Ovary (tissue), 7 donors: ENCODE measurements at regions not wholly inside any gene's neighbourhood (a gene's known extent, or its start where the extent isn't known, plus 50 kb on each side); places are given as distances from the start of the nearest gene placed in this dataset.
A peak's percentile ranks its signal among the peaks of the same experiment; 100 is the strongest.

Experiments
- DNase-seq, 5 donors: peaks; one replicate each; pipeline ENCODE4 v3.0.0-alpha.2; 2019 to 2020
- H3K27ac ChIP-seq, 2 donors: fragments of 200-600 bp; one replicate each; pipeline versions ENCODE4 v1.5.1 to v1.8.0; 2019 to 2022
- H3K27me3 ChIP-seq: fragments of 200-600 bp; one replicate; pipeline ENCODE4 v1.8.0; 2022
- H3K36me3 ChIP-seq: fragments of 200-600 bp; sonication (generic); one replicate; pipeline ENCODE4 v1.5.1; 2019
- H3K4me1 ChIP-seq: one replicate; pipeline ENCODE4 v1.8.1; 2013; ENCODE audit warnings: mild to moderate bottlenecking, moderate library complexity; ENCODE audit not compliant: insufficient read depth
- H3K4me3 ChIP-seq: fragments of 200-600 bp; sonication (generic); one replicate; pipeline ENCODE4 v1.5.1; 2017
- H3K9me3 ChIP-seq, 2 donors: fragments of 200-600 bp in 1 of 2; sonication (generic) in 1 of 2; one replicate each; pipeline versions ENCODE4 v1.5.1 to v1.8.1; 2013 to 2019; ENCODE audit warnings: mild to moderate bottlenecking in 1 of 2, moderate library complexity in 1 of 2
- EP300 ChIP-seq: sonication (generic); formaldehyde crosslinking; IDR thresholded peaks from one replicate; pipeline ENCODE4 v1.6.1; 2017; ENCODE audit warnings: antibody characterized with exemption
- POLR2A ChIP-seq: fragments of 450-650 bp; IDR thresholded peaks from one replicate; pipeline ENCODE4 v1.6.1; 2017; ENCODE audit warnings: antibody characterized with exemption, mild to moderate bottlenecking, moderate library complexity
- WGBS, 3 donors: extraction: QIAGEN DNeasy Blood & Tissue Kit in 1 of 3; methylation state at CpG; one replicate each; pipeline versions ENCODE4 v1.1.5 to v1.1.7; 2013 to 2017; 5-methylcytosine and 5-hydroxymethylcytosine counted together
- intact Hi-C, 4 donors: fragments of 100-400 bp; cut with DNase I; formaldehyde crosslinking; loops; one replicate each; pipeline versions ENCODE4 v1.11.0 to v1.15.1; 2022 to 2023
- TF ChIP-seq, protein P1 (sequence below), 3 donors: fragments of 450-650 bp in 2 of 3; fragments of 200-600 bp in 1 of 3; IDR thresholded peaks; one replicate each; pipeline versions ENCODE4 v1.5.1 to v1.8.0; 2016 to 2022; ENCODE audit warnings: antibody characterized with exemption in 3 of 3, mild to moderate bottlenecking in 1 of 3
- donor health status: DM: no; HTN: no; CAD: no; lungs with moderate emphysema.
- donor health status: DM: no; HTN: no; CAD: no.
- donor health status: Bipolar disorder and iron deficiency.
- donor health status: DM: no; HTN: no; CAD: no.
- donor health status: DM: yes; HTN: yes; CAD: no.

DNA sequence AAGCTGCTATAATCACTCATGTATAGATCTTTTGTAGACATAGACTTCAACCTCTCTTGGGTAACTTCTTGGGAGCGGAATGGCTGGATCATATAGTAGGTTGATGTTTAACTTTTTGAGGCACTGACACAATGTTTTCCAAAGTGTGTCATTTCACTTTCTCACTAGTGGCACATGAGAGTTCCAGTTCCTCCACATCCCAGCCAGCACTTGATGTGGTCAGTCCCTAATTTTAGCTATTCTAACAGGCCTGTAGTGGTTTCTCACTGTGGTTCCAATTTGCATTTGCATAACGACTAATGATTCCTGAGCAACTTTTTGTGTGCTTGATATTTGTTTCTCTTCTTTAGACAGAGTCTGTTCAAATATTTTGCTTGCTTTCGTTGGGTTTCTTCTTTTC is 221.3 kb downstream of the DLL1 start:
- 87 to 90% (median 89%) methylated on average over 3 of the region's 3 CpGs for WGBS, 3 donors
- DNase-seq, result no peak
- Histone ChIP-seq H3K27me3 (no peaks in the 10 kb centered on the region), H3K9me3 (peaks cover 0 to 3% of the 10 kb centered on the region in 2 donors), H3K27ac (no peak overlapping the region), H3K4me1 (peaks cover 4% of the 10 kb centered on the region), H3K4me3 (no peak overlapping the region), H3K36me3 (no peaks in the 10 kb centered on the region)
- TF ChIP-seq, protein P1, sequence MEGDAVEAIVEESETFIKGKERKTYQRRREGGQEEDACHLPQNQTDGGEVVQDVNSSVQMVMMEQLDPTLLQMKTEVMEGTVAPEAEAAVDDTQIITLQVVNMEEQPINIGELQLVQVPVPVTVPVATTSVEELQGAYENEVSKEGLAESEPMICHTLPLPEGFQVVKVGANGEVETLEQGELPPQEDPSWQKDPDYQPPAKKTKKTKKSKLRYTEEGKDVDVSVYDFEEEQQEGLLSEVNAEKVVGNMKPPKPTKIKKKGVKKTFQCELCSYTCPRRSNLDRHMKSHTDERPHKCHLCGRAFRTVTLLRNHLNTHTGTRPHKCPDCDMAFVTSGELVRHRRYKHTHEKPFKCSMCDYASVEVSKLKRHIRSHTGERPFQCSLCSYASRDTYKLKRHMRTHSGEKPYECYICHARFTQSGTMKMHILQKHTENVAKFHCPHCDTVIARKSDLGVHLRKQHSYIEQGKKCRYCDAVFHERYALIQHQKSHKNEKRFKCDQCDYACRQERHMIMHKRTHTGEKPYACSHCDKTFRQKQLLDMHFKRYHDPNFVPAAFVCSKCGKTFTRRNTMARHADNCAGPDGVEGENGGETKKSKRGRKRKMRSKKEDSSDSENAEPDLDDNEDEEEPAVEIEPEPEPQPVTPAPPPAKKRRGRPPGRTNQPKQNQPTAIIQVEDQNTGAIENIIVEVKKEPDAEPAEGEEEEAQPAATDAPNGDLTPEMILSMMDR (IDR thresholded peaks at IDR 0.05), result no peak
- no peak for TF ChIP-seq POLR2A
- TF ChIP-seq EP300, result no peak
- intact Hi-C loops, result no loop called here

DNA sequence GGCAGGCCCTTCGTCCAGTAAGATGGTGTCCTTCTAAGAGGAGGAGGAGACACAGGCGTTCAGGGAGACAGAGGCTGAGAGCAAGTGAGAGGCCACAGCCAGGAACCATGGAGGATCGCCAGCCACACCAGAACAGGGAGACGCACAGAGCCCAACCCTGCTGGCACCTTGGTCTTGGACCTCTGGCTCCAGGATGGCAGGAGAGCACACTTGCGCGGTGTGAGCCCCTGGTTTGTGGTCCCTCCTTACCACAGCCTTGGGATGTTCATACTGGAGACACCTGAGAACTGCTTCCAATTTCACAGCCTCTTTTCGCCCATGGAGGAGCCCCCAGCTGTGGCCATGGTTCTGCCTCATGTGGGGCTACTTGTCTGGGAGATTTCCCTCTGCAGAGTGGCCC is 222.4 kb downstream of the DLL1 start:
- Histone ChIP-seq H3K4me1 (peaks cover 4% of the 10 kb centered on the region), H3K9me3 (peaks cover 0 to 3% of the 10 kb centered on the region in 2 donors), H3K36me3 (no peaks in the 10 kb centered on the region), H3K27ac (no peak overlapping the region), H3K4me3 (no peak overlapping the region), H3K27me3 (no peaks in the 10 kb centered on the region)
- 93 to 95% (median 94%) methylated on average over 7 of the region's 7 CpGs for WGBS, 3 donors
- TF ChIP-seq, protein P1 (IDR thresholded peaks at IDR 0.05), result no peak
- peak in 2 of 5 donors; percentile 5 for DNase-seq
- intact Hi-C loops, result no loop called here

DNA sequence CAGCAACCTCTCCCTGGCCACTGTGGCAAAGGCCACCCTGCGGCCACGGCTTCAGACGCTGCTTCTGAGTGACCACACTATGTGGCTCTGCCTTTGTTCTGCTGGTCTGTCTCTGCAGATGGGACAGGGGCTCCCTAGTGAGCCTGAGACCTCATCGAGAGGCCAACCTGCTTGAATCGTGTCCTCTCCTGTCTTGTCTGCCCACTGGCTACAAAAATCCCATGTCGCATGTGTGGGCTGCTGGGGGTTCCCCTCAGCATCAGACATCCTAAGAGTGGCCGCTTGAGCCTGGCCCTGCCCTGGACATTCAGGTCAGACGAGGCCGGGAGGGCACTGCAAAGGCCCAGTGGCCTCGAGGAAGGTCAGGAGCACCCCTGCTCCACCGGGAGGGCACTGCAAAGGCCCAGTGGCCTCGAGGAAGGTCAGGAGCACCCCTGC is 222.9 kb downstream of the DLL1 start:
- peak in 3 of 5 donors; percentile 6 to 10 (median 7) for DNase-seq
- WGBS, 3 donors, result 85 to 87% (median 87%) methylated on average over 12 of the region's 12 CpGs

DNA sequence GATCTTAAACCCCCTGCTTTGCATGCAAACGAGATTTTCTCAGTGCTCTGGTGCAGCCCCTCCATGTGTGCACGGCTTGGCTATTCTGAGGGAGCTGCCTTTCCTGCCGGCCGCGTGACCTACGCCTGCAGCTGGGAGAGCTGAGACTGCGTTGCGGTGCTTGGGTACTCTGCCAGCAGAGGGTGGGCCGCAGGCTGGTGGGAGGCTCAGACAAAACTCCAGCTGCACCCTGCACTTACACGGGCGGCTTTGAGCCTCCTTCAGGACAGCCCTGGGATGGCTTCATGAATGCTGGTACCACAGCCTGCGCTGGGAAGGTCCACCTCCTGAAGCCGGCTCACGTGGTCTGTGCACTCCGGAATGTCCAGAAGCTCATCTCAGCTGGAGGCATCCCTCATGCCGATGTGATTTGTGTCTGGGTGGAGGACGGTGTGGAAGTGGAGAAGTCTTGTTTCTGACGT is 223.7 kb downstream of the DLL1 start:
- WGBS, 3 donors, result 3 to 20% (median 5%) methylated on average over 18 of the region's 18 CpGs
- peak in 2 of 5 donors; percentile 17 to 38 for DNase-seq
- TF ChIP-seq POLR2A, result no peak
- TF ChIP-seq EP300, result no peak
- TF ChIP-seq, protein P1 (IDR thresholded peaks at IDR 0.05), result no peak

More for the DNA sequence above, 222.9 kb downstream of the DLL1 start:
- Histone ChIP-seq H3K27ac (no peak overlapping the region), H3K36me3 (no peaks in the 10 kb centered on the region), H3K4me3 (no peak overlapping the region), H3K4me1 (peaks cover 4% of the 10 kb centered on the region), H3K27me3 (no peaks in the 10 kb centered on the region), H3K9me3 (peaks cover 0 to 3% of the 10 kb centered on the region in 2 donors)
- TF ChIP-seq EP300, result no peak
- TF ChIP-seq, protein P1 (IDR thresholded peaks at IDR 0.05), result no peak
- TF ChIP-seq POLR2A, result no peak
- intact Hi-C loops, result no loop called here

More for the DNA sequence above, 223.7 kb downstream of the DLL1 start:
- Histone ChIP-seq H3K27ac (no peak overlapping the region), H3K36me3 (no peaks in the 10 kb centered on the region), H3K4me1 (peaks cover 4% of the 10 kb centered on the region), H3K9me3 (peaks cover 0 to 3% of the 10 kb centered on the region in 2 donors), H3K4me3 (no peak overlapping the region), H3K27me3 (no peaks in the 10 kb centered on the region)
- intact Hi-C loops, result no loop called here
